ENCODE measurements at regions not wholly inside any gene's neighbourhood (a gene's known extent, or its start where the extent isn't known, plus 50 kb on each side); places are given as distances from the start of the nearest gene placed in this dataset.
A peak's percentile ranks its signal among the peaks of the same experiment; 100 is the strongest.
"Not testable (repeated sequence)": the region's sequence is repeated elsewhere in the genome, so short reads cannot be mapped to it uniquely, and the experiment has no call there.

- peak; percentile 43 for DNase-seq
Measured at GRCh38 chr4:54586320-54586955, 71.3 kb upstream of the KIT start.

GRCh38 chr4:54587107-54587891, 70.5 kb upstream of the KIT start:
- no peak for DNase-seq

- DNase-seq, result no peak
Measured at GRCh38 chr4:54588404-54588803, 69.4 kb upstream of the KIT start.

GRCh38 chr4:54589586-54589985, 68.2 kb upstream of the KIT start:
- no peak for DNase-seq

- DNase-seq, result no peak
Measured at GRCh38 chr4:54593795-54594322, 63.9 kb upstream of the KIT start.

GRCh38 chr4:54596201-54596600, 61.6 kb upstream of the KIT start:
- no peak for DNase-seq

GRCh38 chr4:54597678-54598077, 60.1 kb upstream of the KIT start:
- not testable (repeated sequence) for DNase-seq

GRCh38 chr4:54602175-54602574, 55.6 kb upstream of the KIT start:
- not testable (repeated sequence) for DNase-seq

GRCh38 chr4:54607067-54607466, 50.7 kb upstream of the KIT start:
- no peak for DNase-seq

GRCh38 chr4:54607521-54607920, 50.2 kb upstream of the KIT start:
- no peak for DNase-seq

Measured in NCI-H146 (cell line).